HT1080 (cell line): ENCODE measurements at regions not wholly inside any gene's neighbourhood (a gene's known extent, or its start where the extent isn't known, plus 50 kb on each side); places are given as distances from the start of the nearest gene placed in this dataset.
"Not testable (repeated sequence)": the region's sequence is repeated elsewhere in the genome, so short reads cannot be mapped to it uniquely, and the experiment has no call there.

Experiments used
- DNase-seq: peaks from one replicate; pipeline ENCODE4 v3.0.0-alpha.2; 2015; ENCODE audit warnings: low read depth

DNA sequence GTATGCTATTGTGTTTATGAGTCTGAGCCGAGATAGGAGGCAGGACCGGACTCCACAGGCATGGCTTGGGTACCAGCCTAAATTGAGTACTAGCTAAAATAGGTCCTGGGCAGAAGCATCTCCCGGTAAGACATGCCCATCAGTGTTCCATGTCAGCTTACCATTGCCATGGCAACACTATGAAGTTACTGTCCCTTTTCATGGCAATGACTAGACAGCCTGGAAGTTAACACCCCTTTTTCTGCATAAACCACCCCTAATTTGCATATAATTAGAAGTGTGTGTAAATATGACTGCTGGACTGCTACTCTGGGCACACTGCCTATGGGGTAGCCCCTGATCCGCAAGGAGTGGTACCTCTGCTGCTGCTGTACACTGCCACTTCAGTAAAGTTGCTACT is 1005.1 kb upstream of the FAM98A start:
- DNase-seq = no peak

DNA sequence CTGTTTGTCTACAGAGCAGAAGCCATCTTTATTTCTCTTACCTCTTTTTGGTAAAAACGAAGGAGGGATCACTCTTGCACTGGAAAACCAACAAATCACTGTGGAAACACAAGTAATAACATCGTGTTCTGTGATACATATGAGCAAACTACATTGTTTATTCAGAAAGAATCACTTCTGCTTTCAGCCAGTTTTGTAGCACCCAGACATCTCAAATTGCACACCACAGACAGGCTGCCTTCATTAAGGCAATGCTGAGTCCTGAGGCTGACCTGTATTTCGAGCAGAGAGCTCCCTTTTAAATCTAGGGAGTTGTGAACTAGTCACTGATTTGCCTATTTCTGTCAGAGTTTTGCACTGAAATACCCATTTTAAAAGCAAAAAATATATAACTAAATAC is 1003.2 kb upstream of the FAM98A start:
- DNase-seq = no peak

- DNase-seq = no peak
These were observed 1002.5 kb upstream of the FAM98A start for GRCh38 chr2:34601561-34601960.

- peak; percentile 75 for DNase-seq
These were observed 979.5 kb upstream of the FAM98A start for GRCh38 chr2:34578641-34579040.

DNA sequence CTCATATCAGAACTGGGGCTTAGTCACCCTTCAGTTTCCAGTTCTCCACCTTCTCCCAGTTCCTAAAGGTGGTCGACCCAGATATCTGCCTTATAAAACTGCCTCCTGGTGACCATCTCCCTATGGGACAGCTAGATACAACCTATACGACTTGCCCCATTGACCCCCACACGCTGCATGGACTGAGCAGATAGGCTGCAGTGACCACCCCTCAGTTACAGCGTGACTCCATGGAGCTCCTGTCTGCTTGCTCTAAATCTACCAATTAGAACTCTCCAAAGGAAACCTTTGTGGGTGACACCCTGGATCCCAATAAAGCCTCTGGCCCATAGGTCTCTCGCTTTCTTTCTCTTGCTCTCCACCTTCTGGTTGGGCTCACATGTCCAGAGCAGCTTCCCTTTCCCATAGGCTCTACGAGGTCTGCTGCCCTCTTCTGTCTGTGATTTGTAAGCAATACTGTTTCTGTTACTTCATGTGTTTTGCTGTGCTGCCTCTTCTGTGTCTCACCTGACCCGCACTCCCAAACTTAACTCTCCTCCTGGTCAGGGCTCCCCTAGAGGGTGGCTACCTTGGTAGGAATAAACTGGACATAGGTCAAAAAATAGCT is 971.3 kb upstream of the FAM98A start:
- peak; percentile 54 for DNase-seq

- DNase-seq = no peak
These were observed 968.0 kb upstream of the FAM98A start for GRCh38 chr2:34567128-34567527.

- no peak for DNase-seq
These were observed 953.2 kb upstream of the FAM98A start for GRCh38 chr2:34552337-34552736.

DNA sequence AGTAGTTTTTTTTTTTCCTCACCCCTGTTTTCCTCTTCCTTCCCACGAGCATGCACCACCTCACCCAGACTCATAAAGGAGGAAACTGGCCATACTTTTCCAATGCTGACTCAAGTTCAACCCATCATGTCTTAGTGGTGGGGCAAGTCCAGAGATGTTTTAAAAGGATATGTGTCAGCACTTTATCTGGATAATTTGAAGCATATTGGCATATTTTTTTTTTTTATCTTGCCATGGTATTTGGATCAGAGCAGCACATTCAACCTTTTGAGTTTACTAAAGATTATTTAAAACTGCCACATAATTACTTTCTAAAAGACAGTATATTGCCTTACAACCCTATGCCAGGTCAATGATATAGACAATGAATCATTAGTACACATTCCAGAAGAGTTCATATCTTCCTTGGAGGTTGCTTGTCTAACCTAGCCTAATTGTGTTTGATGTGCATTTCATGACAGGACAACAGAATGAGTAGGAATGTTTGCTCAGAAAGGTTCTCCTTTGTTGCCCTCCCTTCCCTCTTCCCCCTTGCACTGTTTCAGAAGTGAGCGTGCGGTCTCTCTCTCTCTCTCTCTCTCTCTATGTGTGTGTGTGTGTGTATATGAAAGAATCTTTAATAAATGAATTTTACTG is 950.7 kb upstream of the FAM98A start:
- peak; percentile 8 for DNase-seq

- no peak for DNase-seq
These were observed 948.8 kb upstream of the FAM98A start for GRCh38 chr2:34547900-34548299.

DNA sequence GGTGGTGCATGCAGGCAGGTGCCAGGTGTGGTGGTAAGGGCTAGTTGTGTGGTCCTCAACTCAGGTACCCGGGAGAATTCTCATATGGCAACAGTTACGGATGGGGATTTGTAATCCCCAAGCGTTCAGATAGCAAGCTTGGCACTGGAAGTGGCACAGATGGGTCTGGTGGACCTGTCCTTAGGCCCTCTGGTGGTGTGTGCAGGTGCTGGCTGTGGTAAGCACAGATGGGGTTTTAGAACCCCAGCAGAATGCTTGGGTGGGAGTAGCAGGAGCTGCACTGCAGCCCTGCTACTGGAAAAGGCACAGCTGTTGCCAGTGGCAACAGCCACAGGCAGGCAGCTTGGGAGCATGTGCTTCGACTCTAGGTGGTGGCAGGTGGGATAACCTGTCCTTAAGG is 948.2 kb upstream of the FAM98A start:
- no peak for DNase-seq

- DNase-seq = no peak
These were observed 946.5 kb upstream of the FAM98A start for GRCh38 chr2:34545486-34546136.

DNA sequence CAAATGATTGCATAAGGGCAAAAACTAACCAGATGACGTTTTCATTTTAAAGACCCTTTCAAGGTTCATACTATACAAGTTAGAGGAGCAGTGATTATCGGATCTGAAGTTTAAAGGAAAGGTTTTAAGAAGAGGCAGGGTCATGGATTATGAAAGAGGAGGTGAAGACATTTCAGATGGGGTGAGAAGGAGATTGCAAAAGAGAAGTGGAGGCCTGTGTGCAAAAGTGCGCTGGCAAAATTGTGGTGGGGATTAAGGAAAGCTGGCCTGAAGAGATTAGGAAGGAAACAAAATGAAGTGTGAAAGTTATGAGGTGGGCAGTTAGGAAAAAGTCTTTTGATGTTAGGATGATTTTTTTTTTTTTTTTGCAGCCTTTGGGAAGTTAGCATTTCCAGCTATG is 935.7 kb upstream of the FAM98A start:
- DNase-seq = no peak

GRCh38 chr2:34534341-34534740 is 935.2 kb upstream of the FAM98A start:
- DNase-seq = no peak

GRCh38 chr2:34533585-34534183 is 934.6 kb upstream of the FAM98A start:
- DNase-seq = no peak

DNA sequence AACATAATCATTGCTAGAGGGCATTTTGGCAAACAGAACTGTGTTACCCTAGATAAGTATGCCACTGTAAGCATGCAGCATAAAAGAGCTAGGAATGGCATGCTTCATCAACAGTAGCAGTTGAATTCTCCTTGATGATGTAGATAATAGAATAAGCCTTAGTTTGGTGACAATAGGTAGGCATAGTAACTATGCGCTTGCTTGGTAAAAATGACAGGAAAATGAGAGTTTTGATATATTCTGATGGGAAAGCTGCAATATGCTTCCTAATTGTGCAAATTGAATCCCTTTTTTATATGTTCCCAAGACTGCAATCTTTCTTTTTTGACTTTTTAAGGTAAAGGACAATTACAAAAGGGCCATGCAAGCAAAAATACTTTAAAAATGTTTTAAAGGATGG is 930.9 kb upstream of the FAM98A start:
- no peak for DNase-seq

GRCh38 chr2:34523958-34524514 is 924.9 kb upstream of the FAM98A start:
- no peak for DNase-seq

GRCh38 chr2:34519659-34520058 is 920.6 kb upstream of the FAM98A start:
- DNase-seq = no peak

DNA sequence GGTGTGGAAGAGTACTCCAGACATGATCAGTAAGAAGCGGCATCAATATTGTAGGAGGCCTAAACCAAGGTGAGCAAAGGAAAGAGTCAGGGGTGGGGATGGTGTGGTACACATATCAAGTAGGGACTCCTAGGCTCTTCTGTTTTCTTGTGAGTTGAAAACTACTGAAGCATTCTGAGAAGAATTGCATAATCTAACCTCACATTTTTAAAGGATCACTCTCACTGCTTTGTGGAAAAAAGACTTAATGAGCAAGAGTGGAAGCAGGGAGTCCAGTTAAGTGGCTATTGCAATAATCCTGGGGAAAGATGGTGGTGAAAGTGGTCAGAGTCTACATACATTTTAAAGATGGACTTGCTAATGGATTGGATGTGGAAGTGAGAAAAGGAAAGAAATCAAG is 899.5 kb upstream of the FAM98A start:
- no peak for DNase-seq

GRCh38 chr2:34494192-34494591 is 895.1 kb upstream of the FAM98A start:
- DNase-seq = not testable (repeated sequence)

DNA sequence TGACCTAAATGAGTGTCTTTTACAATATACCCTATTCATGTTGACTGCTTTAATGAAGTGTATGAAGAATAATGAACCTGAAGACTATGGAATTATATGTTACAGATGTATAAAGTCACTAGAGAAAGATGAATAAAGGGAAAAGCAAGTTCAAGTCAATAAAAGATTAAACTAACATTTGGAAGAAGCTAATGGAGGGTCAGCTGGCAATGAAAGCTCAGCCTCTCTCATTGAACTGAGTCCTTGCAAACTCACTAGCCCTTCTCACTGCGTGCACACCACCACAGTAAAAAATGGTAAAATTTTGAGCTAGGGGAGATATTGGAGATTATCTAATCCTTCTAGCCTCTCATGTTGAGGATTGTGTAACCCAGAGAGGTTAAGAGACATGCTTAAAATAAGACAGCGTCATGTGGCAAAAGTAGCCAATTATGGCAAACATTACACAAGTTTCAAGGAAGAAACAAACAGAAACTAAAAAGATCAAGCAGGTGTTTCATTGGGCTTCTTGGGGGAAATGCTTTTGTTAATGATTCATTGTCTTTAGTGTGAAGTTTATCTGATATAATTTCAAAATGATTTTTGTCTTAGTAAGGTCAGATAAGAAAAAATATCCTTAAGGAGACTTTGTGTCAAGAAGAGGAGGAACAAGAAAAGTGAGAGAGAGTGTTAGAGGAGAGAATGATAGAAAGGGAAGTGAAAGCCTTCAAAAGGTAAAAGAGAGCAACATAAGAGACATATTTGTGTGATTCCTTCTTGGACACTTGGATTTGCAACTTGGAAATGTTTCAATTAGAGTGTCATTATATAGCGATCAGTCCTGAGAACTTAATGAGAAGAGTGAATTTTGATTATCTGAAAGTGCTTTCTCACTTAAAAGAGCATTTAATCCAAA is 893.7 kb upstream of the FAM98A start:
- DNase-seq = no peak

GRCh38 chr2:34486965-34487364 is 887.9 kb upstream of the FAM98A start:
- DNase-seq = no peak
